Parathyroid adenoma (tissue), 2 donors: ENCODE measurements at regions not wholly inside any gene's neighbourhood (a gene's known extent, or its start where the extent isn't known, plus 50 kb on each side); places are given as distances from the start of the nearest gene placed in this dataset.

Experiments
- H2AFZ ChIP-seq: fragments of 300-600 bp; sonication (generic); one replicate; pipeline ENCODE4 v1.7.0; 2017; ENCODE audit warnings: antibody characterized with exemption, mild to moderate bottlenecking
- H3K27ac ChIP-seq: fragments of 300-600 bp; sonication (generic); one replicate; pipeline ENCODE4 v1.7.0; 2017
- H3K27me3 ChIP-seq: fragments of 300-600 bp; sonication (generic); one replicate; pipeline ENCODE4 v1.7.0; 2017; ENCODE audit warnings: low read length; ENCODE audit not compliant: control insufficient read depth, insufficient read depth
- H3K36me3 ChIP-seq: fragments of 300-600 bp; sonication (generic); one replicate; pipeline ENCODE4 v1.7.0; 2017; ENCODE audit warnings: low read length; ENCODE audit not compliant: control insufficient read depth, insufficient read depth
- H3K4me1 ChIP-seq: fragments of 300-600 bp; sonication (generic); one replicate; pipeline ENCODE4 v1.7.0; 2017; ENCODE audit warnings: control low read depth
- H3K4me2 ChIP-seq: fragments of 300-600 bp; sonication (generic); one replicate; pipeline ENCODE4 v1.7.0; 2017; ENCODE audit warnings: low read length
- H3K4me3 ChIP-seq: fragments of 300-600 bp; sonication (generic); one replicate; pipeline ENCODE4 v1.7.0; 2017; ENCODE audit warnings: low read depth, low read length
- H3K79me2 ChIP-seq: fragments of 300-600 bp; sonication (generic); one replicate; pipeline ENCODE4 v1.7.0; 2017; ENCODE audit warnings: control low read depth
- H3K9ac ChIP-seq: fragments of 300-600 bp; sonication (generic); one replicate; pipeline ENCODE4 v1.7.0; 2017; ENCODE audit warnings: mild to moderate bottlenecking
- H3K9me3 ChIP-seq: fragments of 300-600 bp; sonication (generic); one replicate; pipeline ENCODE4 v1.7.0; 2017; ENCODE audit warnings: low read length; ENCODE audit not compliant: control insufficient read depth
- TF ChIP-seq, protein P1 (sequence below): fragments of 300-600 bp; sonication (generic); IDR thresholded peaks from one replicate; pipeline ENCODE4 v1.7.0; 2017; ENCODE audit warnings: antibody characterized with exemption, mild to moderate bottlenecking
- donor health status: primary hyperparathyroidism.

DNA sequence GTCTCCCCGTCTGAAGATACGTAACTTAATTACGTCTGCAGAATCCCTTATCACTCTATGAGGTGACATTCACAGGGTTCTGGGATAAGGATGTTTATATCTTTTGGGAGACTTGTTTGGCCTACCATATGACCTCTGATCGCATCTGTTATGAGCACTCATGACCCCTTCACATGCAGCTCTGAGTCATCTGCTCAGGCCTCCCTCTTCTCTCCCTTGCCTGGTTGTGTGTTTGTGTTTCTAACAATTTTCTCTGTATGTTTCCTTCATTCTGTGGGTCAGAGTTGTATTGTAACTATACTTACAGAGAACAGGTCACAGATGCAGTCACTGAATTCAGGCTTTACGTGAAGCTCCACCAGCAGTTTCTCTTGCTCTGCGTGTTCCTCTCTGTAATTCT, 330.6 kb downstream of the TENT4A start:
- no peak overlapping the region for H3K27ac ChIP-seq
- TF ChIP-seq, protein P1, sequence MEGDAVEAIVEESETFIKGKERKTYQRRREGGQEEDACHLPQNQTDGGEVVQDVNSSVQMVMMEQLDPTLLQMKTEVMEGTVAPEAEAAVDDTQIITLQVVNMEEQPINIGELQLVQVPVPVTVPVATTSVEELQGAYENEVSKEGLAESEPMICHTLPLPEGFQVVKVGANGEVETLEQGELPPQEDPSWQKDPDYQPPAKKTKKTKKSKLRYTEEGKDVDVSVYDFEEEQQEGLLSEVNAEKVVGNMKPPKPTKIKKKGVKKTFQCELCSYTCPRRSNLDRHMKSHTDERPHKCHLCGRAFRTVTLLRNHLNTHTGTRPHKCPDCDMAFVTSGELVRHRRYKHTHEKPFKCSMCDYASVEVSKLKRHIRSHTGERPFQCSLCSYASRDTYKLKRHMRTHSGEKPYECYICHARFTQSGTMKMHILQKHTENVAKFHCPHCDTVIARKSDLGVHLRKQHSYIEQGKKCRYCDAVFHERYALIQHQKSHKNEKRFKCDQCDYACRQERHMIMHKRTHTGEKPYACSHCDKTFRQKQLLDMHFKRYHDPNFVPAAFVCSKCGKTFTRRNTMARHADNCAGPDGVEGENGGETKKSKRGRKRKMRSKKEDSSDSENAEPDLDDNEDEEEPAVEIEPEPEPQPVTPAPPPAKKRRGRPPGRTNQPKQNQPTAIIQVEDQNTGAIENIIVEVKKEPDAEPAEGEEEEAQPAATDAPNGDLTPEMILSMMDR: no peak
- no peak overlapping the region for H3K4me3 ChIP-seq
- H2AFZ ChIP-seq: no peak overlapping the region
- H3K79me2 ChIP-seq: no peaks in the 10 kb centered on the region
- H3K9ac ChIP-seq: no peak overlapping the region
- no peaks in the 10 kb centered on the region for H3K9me3 ChIP-seq
- no peaks in the 10 kb centered on the region for H3K27me3 ChIP-seq
- H3K4me1 ChIP-seq: no peaks in the 10 kb centered on the region
- no peak overlapping the region for H3K4me2 ChIP-seq
- no peaks in the 10 kb centered on the region for H3K36me3 ChIP-seq

DNA sequence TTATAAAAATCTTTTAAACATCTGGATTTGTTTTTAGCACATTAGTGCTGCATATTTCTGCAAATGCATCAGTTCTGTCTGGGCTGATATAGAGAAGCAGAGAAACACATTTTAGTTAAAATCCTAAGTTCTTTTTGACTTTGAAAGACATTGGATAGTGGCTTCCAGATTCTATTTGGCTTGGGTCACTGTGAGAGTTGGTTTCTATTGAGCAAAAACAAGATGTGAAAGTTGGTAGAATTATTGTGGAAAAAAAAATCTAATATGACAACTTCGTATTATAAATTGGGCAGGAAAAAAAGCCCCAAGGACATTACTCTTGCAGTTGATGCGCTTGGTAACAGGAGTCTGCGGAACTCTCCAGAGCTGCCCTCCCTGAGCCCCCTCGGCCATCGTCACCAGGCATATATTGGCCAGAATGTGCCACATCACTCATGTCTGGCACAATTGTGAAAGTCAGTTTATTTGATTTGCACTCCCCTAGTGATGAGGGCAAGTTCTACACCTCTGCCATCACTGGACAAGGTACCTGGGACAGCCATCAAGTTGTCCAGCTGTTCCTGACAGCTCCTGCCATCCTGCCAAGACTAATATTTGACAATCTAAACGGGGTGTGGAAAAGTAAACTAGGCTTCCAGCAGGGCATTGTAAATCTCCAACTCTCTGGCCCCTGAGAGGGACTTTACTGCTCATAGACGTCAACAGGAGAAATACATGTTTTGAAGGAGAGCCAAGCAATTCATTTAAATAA, 334.5 kb downstream of the TENT4A start:
- Histone ChIP-seq H3K79me2 (no peaks in the 10 kb centered on the region), H3K4me1 (no peaks in the 10 kb centered on the region), H3K9me3 (no peaks in the 10 kb centered on the region), H3K27me3 (no peaks in the 10 kb centered on the region), H3K4me2 (no peak overlapping the region), H3K27ac (no peak overlapping the region), H3K36me3 (no peaks in the 10 kb centered on the region), H2AFZ (no peak overlapping the region), H3K9ac (no peak overlapping the region), H3K4me3 (no peak overlapping the region)
- TF ChIP-seq, protein P1: no peak

DNA sequence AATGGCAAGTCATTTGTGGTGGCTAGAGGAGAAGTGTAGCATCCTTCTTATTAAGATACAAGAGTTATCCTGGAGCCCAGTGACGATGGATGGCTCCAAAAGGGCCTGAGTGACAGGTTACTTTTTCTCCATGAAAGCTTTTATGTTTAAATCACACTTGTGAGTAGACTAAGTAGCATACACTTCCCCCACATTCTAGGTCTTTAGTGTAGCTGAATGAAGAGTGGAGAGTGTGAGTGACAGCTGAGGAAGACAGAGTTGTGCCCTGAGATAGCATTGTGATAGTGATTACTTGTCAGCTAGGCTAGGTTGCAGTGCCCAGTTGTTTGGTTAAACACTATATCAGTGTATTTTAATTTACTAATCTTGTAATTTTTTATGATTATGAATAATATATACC, 337.8 kb downstream of the TENT4A start:
- TF ChIP-seq, protein P1: no peak
- no peaks in the 10 kb centered on the region for H3K9me3 ChIP-seq

DNA sequence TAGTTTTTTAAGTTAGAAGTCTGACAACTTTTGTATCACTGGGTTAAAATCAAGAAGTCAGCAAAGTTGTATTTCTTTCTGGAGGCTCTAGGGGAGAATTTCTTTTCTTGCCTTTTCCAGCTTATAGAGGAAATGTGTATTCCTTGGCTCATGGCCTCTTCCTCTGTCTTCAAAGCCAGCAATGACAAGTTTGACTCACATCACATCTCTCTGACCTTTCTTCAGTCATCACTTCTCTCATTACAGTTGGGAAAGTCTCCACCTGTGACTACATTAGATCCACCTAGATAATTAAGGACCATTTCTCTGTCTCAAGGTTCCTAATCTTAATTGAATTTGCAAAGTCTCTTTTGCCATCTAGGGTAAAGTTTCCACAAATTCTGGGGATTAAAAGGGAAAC, 339.9 kb downstream of the TENT4A start:
- no peaks in the 10 kb centered on the region for H3K9me3 ChIP-seq
- no peak overlapping the region for H3K4me2 ChIP-seq
- H3K9ac ChIP-seq: no peak overlapping the region
- H3K4me3 ChIP-seq: no peak overlapping the region
- H3K27me3 ChIP-seq: no peaks in the 10 kb centered on the region
- no peaks in the 10 kb centered on the region for H3K4me1 ChIP-seq
- no peak overlapping the region for H3K27ac ChIP-seq
- H2AFZ ChIP-seq: no peak overlapping the region
- no peaks in the 10 kb centered on the region for H3K79me2 ChIP-seq
- no peaks in the 10 kb centered on the region for H3K36me3 ChIP-seq
- TF ChIP-seq, protein P1: no peak

More for the DNA sequence above, 337.8 kb downstream of the TENT4A start:
- Histone ChIP-seq H3K36me3 (no peaks in the 10 kb centered on the region), H3K4me3 (no peak overlapping the region), H3K27ac (no peak overlapping the region), H2AFZ (no peak overlapping the region), H3K4me1 (no peaks in the 10 kb centered on the region), H3K4me2 (no peak overlapping the region), H3K79me2 (no peaks in the 10 kb centered on the region), H3K27me3 (no peaks in the 10 kb centered on the region), H3K9ac (no peak overlapping the region)
